WI38 (cell line): ENCODE measurements at regions not wholly inside any gene's neighbourhood (a gene's known extent, or its start where the extent isn't known, plus 50 kb on each side); places are given as distances from the start of the nearest gene placed in this dataset.

ENCODE experiments used
- H3K4me3 ChIP-seq: 2 replicates; pipeline ENCODE4 v1.5.1; 2011; ENCODE audit warnings: low read depth, mild to moderate bottlenecking, control low read depth, low read length
- TF ChIP-seq, protein P1 (sequence below): IDR thresholded peaks from 2 replicates; pipeline ENCODE4 v1.5.1; 2012; ENCODE audit warnings: low read depth, mild to moderate bottlenecking, control low read depth, low read length

DNA sequence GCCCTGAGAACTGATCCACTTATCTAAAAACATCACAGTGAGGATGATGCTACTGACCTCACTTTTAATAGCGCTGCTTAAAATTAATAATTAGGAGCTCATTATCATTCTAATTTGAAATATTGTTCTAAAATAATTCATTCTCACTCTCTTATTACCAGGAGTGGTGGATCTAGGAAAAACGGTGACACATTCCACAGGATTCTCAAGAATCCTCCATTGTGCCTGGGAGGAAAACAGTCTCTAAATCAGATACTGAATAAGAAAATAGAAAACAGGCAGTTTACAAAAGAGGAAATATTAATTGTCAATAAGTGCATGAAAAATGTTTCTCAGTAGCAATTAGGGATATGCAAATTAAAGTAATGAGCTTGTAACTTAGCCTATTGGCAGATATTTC is 187.4 kb downstream of the TENT5A start:
- TF ChIP-seq, protein P1, sequence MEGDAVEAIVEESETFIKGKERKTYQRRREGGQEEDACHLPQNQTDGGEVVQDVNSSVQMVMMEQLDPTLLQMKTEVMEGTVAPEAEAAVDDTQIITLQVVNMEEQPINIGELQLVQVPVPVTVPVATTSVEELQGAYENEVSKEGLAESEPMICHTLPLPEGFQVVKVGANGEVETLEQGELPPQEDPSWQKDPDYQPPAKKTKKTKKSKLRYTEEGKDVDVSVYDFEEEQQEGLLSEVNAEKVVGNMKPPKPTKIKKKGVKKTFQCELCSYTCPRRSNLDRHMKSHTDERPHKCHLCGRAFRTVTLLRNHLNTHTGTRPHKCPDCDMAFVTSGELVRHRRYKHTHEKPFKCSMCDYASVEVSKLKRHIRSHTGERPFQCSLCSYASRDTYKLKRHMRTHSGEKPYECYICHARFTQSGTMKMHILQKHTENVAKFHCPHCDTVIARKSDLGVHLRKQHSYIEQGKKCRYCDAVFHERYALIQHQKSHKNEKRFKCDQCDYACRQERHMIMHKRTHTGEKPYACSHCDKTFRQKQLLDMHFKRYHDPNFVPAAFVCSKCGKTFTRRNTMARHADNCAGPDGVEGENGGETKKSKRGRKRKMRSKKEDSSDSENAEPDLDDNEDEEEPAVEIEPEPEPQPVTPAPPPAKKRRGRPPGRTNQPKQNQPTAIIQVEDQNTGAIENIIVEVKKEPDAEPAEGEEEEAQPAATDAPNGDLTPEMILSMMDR, result no peak
- no peak overlapping the region for H3K4me3 ChIP-seq

DNA sequence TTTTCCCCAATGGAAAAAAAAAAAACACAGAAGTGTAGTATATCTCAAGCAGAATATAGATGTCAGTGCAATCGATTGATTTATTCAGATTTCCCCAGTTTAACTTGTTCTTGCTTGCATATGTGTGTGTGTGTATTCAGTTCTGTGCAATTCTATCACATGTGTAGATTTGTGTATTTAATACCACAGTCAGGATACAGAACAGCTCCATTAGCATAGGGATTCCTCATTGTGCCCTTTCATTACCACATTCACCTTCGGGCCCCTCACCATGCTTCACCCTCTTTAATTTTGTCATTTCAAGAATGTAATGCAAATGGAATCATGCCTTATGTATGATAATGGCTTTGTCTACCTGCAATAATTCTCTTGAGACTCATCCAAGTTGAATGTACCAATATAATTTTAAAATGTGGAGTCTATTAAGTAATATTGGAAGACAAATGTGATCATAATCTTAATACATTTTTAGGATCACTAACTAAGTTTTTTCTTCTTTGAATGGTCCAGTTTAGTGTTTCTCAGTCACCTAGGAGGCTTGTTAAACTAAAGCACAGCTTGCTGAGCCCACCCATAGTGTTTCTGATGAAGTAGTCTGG is 187.9 kb downstream of the TENT5A start:
- TF ChIP-seq, protein P1, result no peak
- H3K4me3 ChIP-seq, result no peak overlapping the region

DNA sequence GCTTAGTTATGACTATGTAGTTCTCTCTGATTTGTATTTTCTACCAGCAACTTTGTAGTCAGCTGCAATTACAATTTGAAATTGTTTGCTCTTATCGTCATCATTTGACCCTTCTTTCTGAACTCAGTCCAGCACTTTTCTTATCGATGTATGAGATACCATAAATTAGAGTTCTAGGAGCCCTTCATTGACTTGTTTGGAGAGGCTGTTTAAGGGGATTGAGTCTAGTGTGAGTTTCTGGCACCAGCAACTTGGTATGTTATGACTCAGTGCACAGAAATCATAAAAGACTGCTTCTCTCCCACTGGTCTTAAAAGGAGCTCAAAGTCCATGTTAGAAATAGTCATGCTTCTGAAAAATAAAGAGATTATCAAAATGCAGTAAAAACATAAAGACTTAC is 190.3 kb downstream of the TENT5A start:
- H3K4me3 ChIP-seq, result peak overlapping the region; percentile 25; the same call in 1 of the 2 replicates
- TF ChIP-seq, protein P1, result no peak

DNA sequence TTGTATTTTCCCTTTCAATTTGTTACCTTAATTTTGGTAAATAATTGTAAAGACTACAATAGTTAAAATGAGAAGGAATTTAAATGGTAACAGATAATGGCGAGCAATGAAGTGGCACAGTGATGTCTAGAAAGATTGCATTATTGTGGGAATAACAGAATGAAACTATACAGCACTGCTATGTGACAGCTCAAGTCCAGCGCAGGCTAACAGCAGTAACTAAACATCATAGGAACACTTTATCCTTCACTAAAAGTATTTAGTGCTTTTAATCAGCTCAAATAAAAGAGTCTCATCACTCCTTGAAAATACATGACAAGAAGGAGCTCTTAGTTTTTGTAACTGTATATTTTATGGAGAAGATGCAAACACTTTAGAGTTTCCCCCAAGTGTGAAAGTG is 190.8 kb downstream of the TENT5A start:
- TF ChIP-seq, protein P1, result no peak
- peak overlapping the region; percentile 25; the same call in 1 of the 2 replicates for H3K4me3 ChIP-seq

DNA sequence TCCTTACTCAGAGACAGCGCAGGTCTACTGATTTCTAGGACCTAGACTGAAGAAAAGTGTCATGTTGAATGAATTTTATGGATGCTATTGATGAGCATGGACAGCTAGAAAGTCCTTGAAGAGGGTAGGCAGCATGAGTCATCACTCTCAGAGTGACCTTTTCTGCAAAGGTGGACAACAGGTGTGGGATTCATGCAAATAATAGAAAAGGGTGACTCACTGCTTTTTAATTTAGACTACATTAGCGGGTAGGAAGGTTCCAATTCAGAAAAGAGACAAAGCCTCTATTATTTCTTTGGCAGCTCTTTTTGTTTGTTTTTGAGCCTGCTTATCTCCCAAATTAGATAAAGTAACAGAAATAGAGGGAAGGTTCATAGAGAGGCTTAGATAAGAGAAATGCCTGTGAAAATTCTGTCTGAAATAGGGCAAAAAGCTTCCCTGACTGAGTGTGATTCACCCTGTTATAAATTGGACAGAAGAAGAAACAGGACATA is 191.4 kb downstream of the TENT5A start:
- TF ChIP-seq, protein P1, result no peak
- no peak overlapping the region for H3K4me3 ChIP-seq

DNA sequence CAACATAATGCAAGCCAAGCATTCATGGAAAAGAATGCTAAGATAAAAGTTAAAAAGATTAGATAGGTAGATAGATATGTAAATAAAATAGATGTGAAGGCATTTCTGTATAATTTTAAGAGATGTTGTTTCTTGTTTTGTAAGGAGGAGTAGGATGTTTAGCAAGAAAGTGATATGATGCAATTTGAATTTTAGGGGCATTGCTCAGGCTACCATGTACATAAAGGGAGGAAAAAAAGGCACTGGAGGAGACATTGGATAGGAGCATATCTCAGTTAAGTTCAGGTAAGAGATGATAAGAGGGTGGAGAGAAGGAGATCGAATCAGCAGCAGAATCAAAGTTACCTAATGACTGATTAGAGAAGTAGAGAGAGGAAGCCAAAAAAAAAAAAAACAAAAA is 194.7 kb downstream of the TENT5A start:
- TF ChIP-seq, protein P1, result no peak
- no peak overlapping the region for H3K4me3 ChIP-seq

DNA sequence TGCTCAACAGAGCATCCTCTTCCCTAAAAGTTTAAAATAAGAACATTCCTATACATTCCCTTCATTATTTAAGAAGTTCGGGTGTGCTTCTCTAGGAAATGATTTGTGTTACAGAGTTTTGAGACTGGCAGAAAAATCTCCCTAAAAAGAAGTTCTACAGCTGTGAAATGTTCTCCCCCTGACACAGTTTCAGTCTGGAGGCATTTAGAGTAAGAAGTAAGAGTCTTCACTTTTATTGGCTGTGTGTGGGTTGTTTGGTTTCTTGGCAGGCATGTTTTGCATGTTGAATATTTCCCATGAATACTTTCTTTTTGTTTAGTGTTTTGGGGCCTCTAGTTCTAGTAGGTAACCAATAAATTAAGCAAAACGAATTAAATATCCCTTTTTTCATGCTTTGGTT is 195.9 kb downstream of the TENT5A start:
- TF ChIP-seq, protein P1, result no peak
- no peak overlapping the region for H3K4me3 ChIP-seq
